Mesothelial cell of epicardium (in vitro differentiated cells): ENCODE measurements at regions not wholly inside any gene's neighbourhood (a gene's known extent, or its start where the extent isn't known, plus 50 kb on each side); places are given as distances from the start of the nearest gene placed in this dataset.

Source experiments
- DNase-seq, 2 experiments: peaks; one replicate each; pipeline ENCODE4 v3.0.0; 2021; ENCODE audit warnings: low spot score in 2 of 2; ENCODE audit not compliant: unreplicated experiment in 2 of 2
- H3K27ac Mint-ChIP-seq: 2 replicates; pipeline ENCODE4 v1.8.0; 2021; ENCODE audit warnings: mixed read lengths
- H3K27me3 Mint-ChIP-seq: 2 replicates; pipeline ENCODE4 v1.8.0; 2021; ENCODE audit warnings: low read depth, mixed read lengths
- H3K36me3 Mint-ChIP-seq: 2 replicates; pipeline ENCODE4 v1.8.0; 2021; ENCODE audit warnings: mixed read lengths
- H3K4me1 Mint-ChIP-seq: 2 replicates; pipeline ENCODE4 v1.8.0; 2021; ENCODE audit warnings: mixed read lengths
- H3K4me3 Mint-ChIP-seq: 2 replicates; pipeline ENCODE4 v1.8.0; 2021; ENCODE audit warnings: mild to moderate bottlenecking, moderate library complexity, mixed read lengths
- H3K9me3 Mint-ChIP-seq: 2 replicates; pipeline ENCODE4 v1.8.0; 2021; ENCODE audit warnings: mixed read lengths
- CTCF ChIP-seq: fragments of 200-600 bp; sonication (generic); IDR thresholded peaks from one replicate; pipeline ENCODE4 v1.5.0; 2021; ENCODE audit warnings: antibody characterized with exemption; ENCODE audit not compliant: unreplicated experiment

- DNase-seq = no peak
- TF ChIP-seq CTCF = no peak
- H3K4me3 Mint-ChIP-seq = no peak overlapping the region
- H3K36me3 Mint-ChIP-seq = no peaks in the 10 kb centered on the region
- H3K4me1 Mint-ChIP-seq = no peaks in the 10 kb centered on the region
- no peaks in the 10 kb centered on the region for H3K9me3 Mint-ChIP-seq
- no peak overlapping the region for H3K27ac Mint-ChIP-seq
- H3K27me3 Mint-ChIP-seq = peaks cover 12% of the 10 kb centered on the region
Observed at GRCh38 chr18:37689841-37690240, 124.2 kb upstream of the CELF4 start.

GRCh38 chr18:37684590-37684989 is 119.0 kb upstream of the CELF4 start:
- Mint-ChIP-seq H3K27me3 (peaks cover 14% of the 10 kb centered on the region), H3K27ac (no peak overlapping the region), H3K36me3 (no peaks in the 10 kb centered on the region), H3K4me3 (no peak overlapping the region), H3K9me3 (no peaks in the 10 kb centered on the region), H3K4me1 (peaks cover 3% of the 10 kb centered on the region)
- no peak for TF ChIP-seq CTCF
- no peak for DNase-seq

- Mint-ChIP-seq H3K4me1 (peaks cover 3% of the 10 kb centered on the region), H3K4me3 (no peak overlapping the region), H3K27me3 (peaks cover 14% of the 10 kb centered on the region), H3K36me3 (no peaks in the 10 kb centered on the region), H3K9me3 (no peaks in the 10 kb centered on the region), H3K27ac (no peak overlapping the region)
- no peak for DNase-seq
- TF ChIP-seq CTCF = no peak
Observed at GRCh38 chr18:37684183-37684582, 118.6 kb upstream of the CELF4 start.

GRCh38 chr18:37680911-37681310 is 115.3 kb upstream of the CELF4 start:
- H3K27ac Mint-ChIP-seq = no peak overlapping the region
- TF ChIP-seq CTCF = no peak
- H3K4me3 Mint-ChIP-seq = no peak overlapping the region
- H3K9me3 Mint-ChIP-seq = peaks cover 6% of the 10 kb centered on the region
- no peak for DNase-seq
- peaks cover 3% of the 10 kb centered on the region for H3K4me1 Mint-ChIP-seq
- H3K36me3 Mint-ChIP-seq = no peaks in the 10 kb centered on the region
- H3K27me3 Mint-ChIP-seq = peaks cover 8% of the 10 kb centered on the region

GRCh38 chr18:37676276-37676675 is 110.7 kb upstream of the CELF4 start:
- Mint-ChIP-seq H3K9me3 (peaks cover 12% of the 10 kb centered on the region), H3K4me3 (no peak overlapping the region), H3K27me3 (peaks cover 3% of the 10 kb centered on the region), H3K4me1 (peaks cover 2% of the 10 kb centered on the region), H3K36me3 (no peaks in the 10 kb centered on the region), H3K27ac (no peak overlapping the region)
- no peak for TF ChIP-seq CTCF
- DNase-seq = no peak

- DNase-seq = no peak
- Mint-ChIP-seq H3K36me3 (no peaks in the 10 kb centered on the region), H3K27me3 (peaks cover 3% of the 10 kb centered on the region), H3K27ac (no peak overlapping the region), H3K4me3 (no peak overlapping the region), H3K4me1 (no peaks in the 10 kb centered on the region), H3K9me3 (peaks cover 12% of the 10 kb centered on the region)
- TF ChIP-seq CTCF = no peak
Observed at GRCh38 chr18:37675699-37676098, 110.1 kb upstream of the CELF4 start.
